T-helper 2 cell treated with Interferon-gamma antibody and Interleukin-4, amounts not matched to agents 100 ng/mL and 5 ng/mL, for 36 hours (primary cell): ENCODE measurements at regions not wholly inside any gene's neighbourhood (a gene's known extent, or its start where the extent isn't known, plus 50 kb on each side); places are given as distances from the start of the nearest gene placed in this dataset.

Experiments used
- intact Hi-C: fragments of 100-400 bp; cut with micrococcal nuclease; formaldehyde crosslinking; loops from one replicate; pipeline ENCODE4 v1.15.1; 2023

- intact Hi-C loops, result no loop called here
These were observed 75.2 kb upstream of the C1orf21 start for GRCh38 chr1:184311580-184311979.

GRCh38 chr1:184315254-184315653 lies 71.6 kb upstream of the C1orf21 start:
- intact Hi-C loops, result no loop called here

GRCh38 chr1:184319879-184320278 lies 67.0 kb upstream of the C1orf21 start:
- intact Hi-C loops, result no loop called here

GRCh38 chr1:184322253-184322652 lies 64.6 kb upstream of the C1orf21 start:
- intact Hi-C loops, result no loop called here

- intact Hi-C loops, result no loop called here
These were observed 61.9 kb upstream of the C1orf21 start for GRCh38 chr1:184324972-184325371.

GRCh38 chr1:184326278-184326677 lies 60.6 kb upstream of the C1orf21 start:
- intact Hi-C loops, result no loop called here

GRCh38 chr1:184329245-184329953 lies 57.4 kb upstream of the C1orf21 start:
- intact Hi-C loops, result no loop called here

- intact Hi-C loops, result no loop called here
These were observed 56.6 kb upstream of the C1orf21 start for GRCh38 chr1:184329962-184330868.

- intact Hi-C loops, result no loop called here
These were observed 56.0 kb upstream of the C1orf21 start for GRCh38 chr1:184330875-184331274.
